ENCODE measurements at regions not wholly inside any gene's neighbourhood (a gene's known extent, or its start where the extent isn't known, plus 50 kb on each side); places are given as distances from the start of the nearest gene placed in this dataset.

GRCh38 chr16:9425236-9425635 is 333.8 kb downstream of the HAPSTR1 start:
- no peak for DNase-seq

DNA sequence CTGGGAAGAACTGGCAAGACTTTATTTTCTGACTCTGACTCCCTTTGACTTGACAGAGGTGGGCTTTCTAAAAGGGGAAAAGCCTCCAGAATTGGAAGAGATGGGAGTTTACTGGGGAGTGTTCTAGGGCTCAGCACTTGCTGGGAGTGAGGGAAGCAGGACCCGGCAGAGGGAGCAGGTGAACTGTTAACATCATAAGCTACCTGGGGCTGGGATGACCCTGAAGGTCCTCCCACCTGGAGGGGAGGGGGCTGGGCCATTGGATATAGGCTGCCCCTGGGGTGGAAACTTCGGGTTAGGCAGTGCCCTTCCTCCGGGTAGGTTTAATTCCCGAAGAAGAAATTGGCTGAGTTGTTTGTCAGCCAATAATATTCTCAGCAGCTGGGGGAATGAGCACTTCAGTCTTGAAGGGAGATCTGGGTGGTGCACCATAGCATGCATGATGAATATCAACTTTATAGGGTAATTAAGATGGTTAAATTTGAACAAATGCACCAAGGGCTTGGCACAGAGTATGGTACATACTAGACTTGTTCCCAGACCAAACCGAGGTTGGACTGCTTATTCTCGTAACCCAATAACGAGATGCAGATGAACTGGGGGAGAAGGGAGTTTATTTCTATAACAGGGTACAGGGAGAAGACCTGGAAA is 337.0 kb downstream of the HAPSTR1 start:
- DNase-seq, result no peak

DNA sequence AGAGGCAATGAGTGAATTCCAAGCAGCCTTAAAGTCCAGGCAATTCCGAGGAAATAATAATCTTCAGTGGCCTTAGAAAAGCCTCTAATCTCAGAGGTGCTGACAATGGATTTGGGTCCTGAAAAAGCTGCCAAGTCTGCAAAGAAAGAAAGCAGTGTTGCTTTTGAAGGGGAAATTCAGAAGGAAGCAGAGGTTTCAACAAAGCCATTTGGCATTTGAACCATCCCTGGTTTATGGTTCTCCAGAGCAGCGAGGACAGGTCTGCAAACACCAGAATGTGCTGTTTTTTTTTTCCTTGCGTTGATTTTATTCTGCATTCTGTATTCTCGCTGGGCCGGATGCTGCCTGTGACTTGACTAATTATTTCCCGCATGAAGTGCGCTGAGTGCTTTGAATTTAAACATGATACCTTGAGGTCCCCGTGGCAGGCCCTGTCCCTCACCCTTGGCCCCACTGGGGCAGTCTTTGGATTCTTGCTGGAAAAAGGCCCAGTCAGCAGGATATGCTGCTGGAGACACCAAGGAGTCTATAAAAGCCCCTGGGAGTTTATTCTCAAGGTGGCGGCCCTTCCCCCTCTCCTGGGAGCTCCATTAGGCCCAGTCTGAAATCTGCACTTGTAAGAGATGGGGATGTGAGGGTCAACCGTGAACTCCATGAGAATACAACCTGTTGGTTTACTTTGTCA is 338.3 kb downstream of the HAPSTR1 start:
- no peak for DNase-seq

GRCh38 chr16:9434659-9435058 is 343.2 kb downstream of the HAPSTR1 start:
- no peak for DNase-seq

DNA sequence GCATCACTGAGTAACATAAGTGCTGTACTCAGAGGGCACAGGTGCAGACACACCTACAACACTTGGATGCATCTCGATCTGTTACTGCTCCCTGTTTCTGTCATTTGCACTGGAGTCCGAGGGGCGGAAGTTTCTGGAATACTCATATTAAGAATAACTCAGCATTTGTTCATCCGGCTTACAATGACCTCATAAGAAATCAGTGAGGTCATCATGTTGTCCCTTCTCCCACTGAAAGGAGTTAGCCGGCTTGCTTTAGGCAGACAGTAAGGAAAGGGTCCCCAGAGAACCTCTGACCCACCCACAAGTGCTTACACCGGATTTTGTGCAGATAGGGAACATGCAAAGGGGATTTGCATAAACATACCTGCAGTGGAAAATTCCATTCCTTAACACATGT is 344.7 kb downstream of the HAPSTR1 start:
- no peak for DNase-seq

GRCh38 chr16:9437115-9437514 is 345.7 kb downstream of the HAPSTR1 start:
- DNase-seq, result no peak

DNA sequence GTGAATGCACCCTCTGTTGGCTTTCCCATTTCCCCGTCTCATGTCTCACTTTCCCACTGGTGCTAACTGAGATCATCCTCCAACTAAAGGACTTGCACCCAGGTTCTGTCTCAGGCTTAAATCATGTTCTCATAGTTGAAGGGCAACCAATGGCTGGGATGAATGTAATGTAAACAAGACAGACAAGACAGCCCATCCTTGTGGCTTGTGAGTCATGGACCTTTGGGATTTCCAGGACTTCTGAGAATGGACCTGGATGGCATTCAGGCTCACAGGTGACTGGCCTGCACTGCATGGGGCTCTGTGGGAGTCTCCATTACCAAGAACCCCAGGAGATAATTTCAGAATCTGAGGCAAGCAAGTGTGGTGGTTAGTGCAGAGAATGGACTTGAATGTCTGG is 347.5 kb downstream of the HAPSTR1 start:
- DNase-seq, result no peak

DNA sequence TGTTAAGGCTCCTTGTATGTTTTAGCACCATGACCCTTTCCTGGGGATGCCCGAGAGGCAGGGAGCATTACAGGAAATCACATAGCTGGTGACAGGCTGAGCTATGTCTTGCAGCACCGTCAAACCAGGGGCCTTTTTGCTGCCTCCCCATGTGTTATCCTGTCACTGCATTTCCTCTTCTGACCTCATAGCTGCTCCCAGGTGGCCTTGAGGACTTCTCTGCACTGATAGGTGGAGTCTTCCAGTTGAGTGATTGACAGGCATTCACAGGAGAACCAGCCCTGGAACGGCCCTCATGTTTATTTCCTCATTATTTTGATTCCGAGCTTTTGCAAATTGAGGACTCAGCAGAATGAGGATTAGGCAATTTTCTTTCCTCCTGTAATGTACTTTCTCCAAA is 349.6 kb downstream of the HAPSTR1 start:
- no peak for DNase-seq

DNA sequence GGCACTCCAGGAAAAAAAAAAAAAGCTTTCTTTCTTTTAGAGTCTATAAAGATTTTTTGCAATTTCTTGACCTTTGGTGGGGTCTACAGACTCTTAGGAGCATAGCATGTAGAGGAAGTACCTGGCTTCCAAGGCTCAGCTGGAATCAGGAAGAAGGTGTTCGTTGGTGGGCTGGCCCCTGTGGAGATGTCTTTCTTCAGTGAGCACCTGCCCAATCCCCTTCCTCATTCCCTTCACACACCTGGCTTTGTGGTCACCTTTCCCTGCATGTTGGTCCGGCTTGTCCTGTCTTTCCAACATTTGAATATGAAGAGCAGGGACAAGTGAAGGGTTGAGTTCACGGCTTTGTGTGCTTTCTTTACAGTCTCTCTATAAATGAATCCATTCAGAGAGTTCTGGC is 352.4 kb downstream of the HAPSTR1 start:
- DNase-seq, result no peak

- no peak for DNase-seq
Measured at GRCh38 chr16:9446471-9447194, 355.2 kb downstream of the HAPSTR1 start.

DNA sequence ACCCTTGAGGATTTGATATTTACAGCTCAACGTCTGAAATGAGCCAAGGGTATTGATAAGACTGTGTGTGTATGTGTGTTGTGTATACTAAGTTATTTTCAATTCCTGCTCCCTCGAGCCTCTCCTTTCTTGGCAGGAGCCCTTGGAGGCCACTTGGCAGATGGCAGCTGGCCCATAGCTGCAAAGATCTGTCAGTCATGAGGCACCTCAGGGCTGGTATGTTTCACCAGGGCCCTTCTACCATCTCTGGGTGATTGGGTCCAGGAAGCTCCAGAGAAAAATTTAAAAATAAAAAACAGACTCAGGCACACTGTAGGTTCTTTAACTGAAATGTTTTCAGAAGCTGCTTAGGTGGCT is 355.7 kb downstream of the HAPSTR1 start:
- DNase-seq, result no peak

DNA sequence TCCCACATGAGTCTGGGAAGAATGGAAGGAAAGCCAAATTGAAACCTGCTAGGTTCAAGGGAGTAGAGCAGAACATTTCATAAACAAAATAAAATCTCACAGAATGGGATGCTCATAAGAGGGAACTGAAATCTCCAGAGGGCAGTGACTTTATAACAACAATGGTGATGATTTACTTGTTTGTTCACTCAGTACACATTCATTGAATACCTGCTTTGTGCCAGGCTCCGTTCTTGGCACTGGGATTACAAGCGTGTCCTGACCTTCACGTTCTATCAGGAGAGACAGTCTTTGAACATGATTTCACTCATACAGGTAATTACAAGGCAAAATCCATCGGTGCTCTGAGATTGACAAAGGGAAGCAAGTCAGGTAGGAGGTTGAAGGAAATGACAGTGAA is 356.3 kb downstream of the HAPSTR1 start:
- no peak for DNase-seq

DNA sequence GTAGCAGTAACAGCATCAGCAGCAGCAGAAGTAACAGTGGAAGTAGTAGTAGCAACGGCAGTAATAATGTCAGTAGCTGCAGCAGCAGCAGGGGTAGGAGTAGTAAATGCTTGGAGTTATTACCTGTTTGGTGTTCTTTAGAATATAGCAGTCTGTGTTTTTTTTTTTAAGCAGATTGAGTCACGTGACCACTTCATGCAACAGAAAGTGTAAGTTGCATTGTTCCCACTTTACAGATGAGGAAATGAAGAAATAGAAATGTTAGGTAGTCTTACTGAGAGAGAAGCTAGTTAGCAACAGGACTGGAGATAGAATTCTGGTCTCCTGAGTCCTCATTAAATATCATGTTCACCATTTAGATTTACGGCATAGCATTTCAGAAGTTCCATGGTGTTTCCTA is 358.2 kb downstream of the HAPSTR1 start:
- no peak for DNase-seq

DNA sequence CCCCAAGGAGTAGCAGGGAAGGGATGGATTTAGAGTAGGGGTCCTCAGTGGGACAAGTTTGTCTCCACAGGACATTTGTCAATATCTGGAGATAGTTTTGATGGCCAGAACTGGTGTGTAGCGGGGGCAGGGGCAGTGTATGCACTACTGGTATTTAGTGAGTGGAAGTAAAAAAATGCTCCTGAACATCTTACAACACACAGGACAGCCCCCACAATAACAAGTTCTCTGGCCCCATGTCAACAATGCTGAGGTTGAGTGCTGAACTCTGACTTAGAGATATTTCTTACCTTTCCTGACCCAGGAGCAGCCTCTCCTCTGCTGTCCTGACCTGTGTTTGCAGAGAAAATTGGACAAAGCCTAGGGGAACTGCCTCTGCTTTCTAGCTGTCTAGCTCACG is 365.8 kb downstream of the HAPSTR1 start:
- no peak for DNase-seq

DNA sequence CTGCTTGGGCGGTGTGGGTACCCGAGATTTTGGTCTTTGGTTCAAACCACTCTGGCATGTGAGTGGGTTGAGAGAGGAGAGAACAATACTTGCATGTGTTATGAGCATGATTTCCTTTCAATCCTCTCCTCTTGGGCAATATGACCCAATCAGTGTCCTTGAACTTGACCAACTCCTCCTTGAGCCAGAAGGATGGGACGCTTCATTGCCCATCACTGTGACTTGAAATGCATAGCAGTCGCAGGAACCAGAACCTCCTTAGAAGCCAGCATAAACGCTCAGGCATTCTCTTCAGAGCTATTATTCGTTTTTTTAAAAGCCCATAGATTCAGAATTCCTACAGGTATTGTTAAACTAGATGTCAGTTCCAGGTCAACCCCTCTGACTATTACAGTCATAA is 367.4 kb downstream of the HAPSTR1 start:
- DNase-seq, result no peak

GRCh38 chr16:9462984-9463383 is 371.5 kb downstream of the HAPSTR1 start:
- DNase-seq, result no peak

- no peak for DNase-seq
Measured at GRCh38 chr16:9463461-9463860, 372.0 kb downstream of the HAPSTR1 start.

DNA sequence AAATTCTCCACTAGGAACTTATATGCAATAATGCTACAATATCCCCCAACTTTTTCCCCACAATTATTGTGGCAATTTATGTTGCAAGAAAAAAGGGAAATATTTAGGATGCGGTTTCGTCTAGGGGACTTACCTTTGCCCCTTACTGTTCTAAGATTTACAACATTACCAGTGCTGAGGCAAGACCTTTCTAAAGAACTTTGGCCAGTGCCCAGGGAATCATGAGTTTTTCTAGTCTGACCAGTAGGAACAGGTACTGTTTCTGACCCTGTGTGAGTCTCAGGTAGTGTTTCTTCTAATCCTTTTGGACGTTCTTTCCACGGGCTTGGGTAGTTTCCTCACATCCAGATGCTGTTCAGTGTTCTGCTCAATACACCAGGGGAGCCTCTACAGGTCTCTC is 373.7 kb downstream of the HAPSTR1 start:
- DNase-seq, result no peak

DNA sequence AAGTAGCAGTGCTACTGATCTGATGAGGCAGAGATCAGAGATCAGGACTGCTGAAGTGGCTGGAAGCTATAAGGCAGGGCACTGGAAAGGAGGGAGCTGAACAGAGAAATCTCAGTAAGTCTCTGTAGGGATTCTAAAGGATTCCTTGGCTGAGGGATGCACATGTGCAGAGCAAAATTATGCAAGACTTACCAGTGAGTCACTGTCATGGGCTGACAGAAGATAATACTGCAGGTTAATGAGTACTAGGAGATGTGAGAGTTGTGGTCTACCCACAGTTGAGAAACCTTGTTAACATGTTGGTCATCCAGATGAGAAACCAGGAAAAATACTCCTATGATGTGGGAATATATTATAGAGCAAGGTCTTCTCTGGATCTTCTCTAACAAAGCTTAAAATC is 378.1 kb downstream of the HAPSTR1 start:
- no peak for DNase-seq

GRCh38 chr16:9476744-9477143 is 385.3 kb downstream of the HAPSTR1 start:
- no peak for DNase-seq

GRCh38 chr16:9479008-9479407 is 387.6 kb downstream of the HAPSTR1 start:
- DNase-seq, result no peak

DNA sequence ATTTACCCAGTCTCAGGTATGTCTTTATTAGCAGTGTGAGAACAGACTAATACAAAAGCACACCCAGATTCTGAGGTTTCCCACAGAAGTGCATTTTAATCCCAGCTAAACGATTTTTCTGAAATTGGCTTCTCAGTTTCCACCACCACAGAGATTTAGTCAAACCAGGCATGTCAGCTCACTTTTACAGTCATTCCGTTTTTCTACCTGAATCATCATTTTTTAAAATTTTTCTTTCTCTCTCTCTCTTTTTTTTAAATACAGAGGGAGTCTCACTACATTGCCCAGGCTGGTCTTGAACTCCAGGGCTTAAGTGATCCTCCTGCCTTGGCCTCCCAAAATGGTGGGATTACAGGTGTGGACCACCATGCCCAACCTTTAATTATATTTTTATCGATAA is 389.1 kb downstream of the HAPSTR1 start:
- no peak for DNase-seq

DNA sequence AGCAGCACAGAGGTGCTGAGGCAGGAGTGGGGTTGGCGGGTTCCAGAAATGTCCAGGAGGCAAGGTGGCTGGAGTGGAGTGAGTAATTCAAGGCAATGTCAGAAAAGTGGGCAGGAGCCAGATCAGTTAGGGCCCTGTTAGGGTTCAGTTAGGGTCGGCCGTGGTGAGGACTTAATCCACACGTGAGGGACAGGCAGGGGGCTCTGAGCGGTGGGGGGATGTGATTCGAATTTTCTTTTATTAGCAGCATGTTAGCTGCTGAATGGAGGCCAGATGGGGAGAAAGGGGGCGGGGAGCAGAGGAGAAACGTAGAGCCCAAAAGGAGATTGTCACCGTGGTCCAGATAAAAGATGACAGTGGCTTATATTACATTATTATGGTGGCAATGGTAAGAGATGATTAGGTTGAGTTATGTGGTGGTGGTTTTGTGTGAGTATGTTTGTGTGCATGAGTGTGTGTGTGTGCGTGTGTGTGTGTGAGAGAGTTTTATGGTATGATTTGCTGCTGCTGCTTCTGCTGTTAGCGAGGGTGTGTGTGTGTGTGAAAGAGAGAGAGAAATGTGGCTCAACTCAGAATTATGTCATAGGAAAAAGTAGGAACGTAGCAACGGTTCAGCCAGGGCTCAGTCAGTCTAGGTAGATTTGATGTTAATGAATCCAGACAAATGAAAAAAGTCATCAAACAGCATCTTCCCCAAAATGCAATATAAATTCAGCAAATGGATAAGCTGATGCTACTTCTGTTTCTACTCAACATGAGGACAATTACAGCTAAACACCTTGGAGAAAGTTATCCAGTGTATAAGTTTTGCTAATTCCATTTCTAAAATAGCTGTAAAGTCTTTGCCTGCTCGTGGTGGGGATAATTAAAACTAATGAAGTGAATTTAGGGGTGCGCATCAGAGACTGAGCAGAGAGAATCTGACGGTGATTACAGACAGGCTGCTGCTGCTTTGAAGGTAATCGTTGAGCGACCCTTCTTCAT is 390.6 kb downstream of the HAPSTR1 start:
- DNase-seq, result no peak
